ENCODE measurements at regions not wholly inside any gene's neighbourhood (a gene's known extent, or its start where the extent isn't known, plus 50 kb on each side); places are given as distances from the start of the nearest gene placed in this dataset.

- FAIRE-seq (no peak), DNase-seq (ENCODE audit: low read depth, low spot score) (no peak)
- Histone ChIP-seq H3K9me3 (replicated peaks; ENCODE audit: control insufficient read depth, insufficient read depth, low read length) (no peaks in the 10 kb centered on the region), H3K36me3 (ENCODE audit: control insufficient read depth in 2 of 2, extremely low read depth in 1 of 2, insufficient read depth in 2 of 2, low read length in 2 of 2) (no peaks in the 10 kb centered on the region), H4K20me1 (replicated peaks; ENCODE audit: control insufficient read depth, extremely low read depth, insufficient read depth, low read length) (no peaks in the 10 kb centered on the region), H2AFZ (ENCODE audit: low read depth, low read length) (no peak overlapping the region), H3K79me2 (ENCODE audit: control insufficient read depth, insufficient read depth, low read length) (no peaks in the 10 kb centered on the region), H3K27ac (ENCODE audit: insufficient read depth, low read depth, low read length) (no peak overlapping the region), H3K9ac (replicated peaks; ENCODE audit: extremely low read depth, insufficient read depth, low read length) (no peak overlapping the region), H3K4me1 (ENCODE audit: control insufficient read depth, extremely low read depth, insufficient read depth, low read length) (no peaks in the 10 kb centered on the region), H3K9me1 (replicated peaks; ENCODE audit: control insufficient read depth, extremely low read depth, insufficient read depth, low read length) (no peaks in the 10 kb centered on the region), H3K4me2 (ENCODE audit: insufficient read depth, low read length) (no peak overlapping the region), H3K4me3 (replicated peaks in 1 of 3; ENCODE audit: insufficient read depth in 1 of 3, low read depth in 1 of 3, low read length in 3 of 3) (no peak overlapping the region), H3K27me3 (ENCODE audit: control insufficient read depth in 2 of 2, insufficient read depth in 2 of 2, low read length in 2 of 2) (no peaks in the 10 kb centered on the region)
- no peak for TF ChIP-seq JUN (IDR thresholded peaks at IDR 0.05; ENCODE audit: borderline replicate concordance, insufficient read depth, insufficient read length, low read depth)
- no peak for TF ChIP-seq POLR2A (IDR thresholded peaks at IDR 0.05; ENCODE audit: low read depth, low read length)
- TF ChIP-seq FOS (IDR thresholded peaks at IDR 0.05; ENCODE audit: borderline replicate concordance, insufficient read depth, low read length), result no peak
- TF ChIP-seq EZH2 (IDR thresholded peaks at IDR 0.05; ENCODE audit: borderline replicate concordance, low read depth, low read length, severe bottlenecking), result no peak
- TF ChIP-seq GATA2 (IDR thresholded peaks at IDR 0.05; ENCODE audit: insufficient read depth, insufficient read length, low read depth, low read length), result no peak
- TF ChIP-seq CTCF (IDR thresholded peaks at IDR 0.05; ENCODE audit: extremely low read depth in 1 of 2, insufficient read depth in 1 of 2, low read depth in 1 of 2, low read length in 2 of 2), result no peak
- ChIA-PET POLR2A (no interaction called here), CTCF (no interaction called here)
- dilution Hi-C loops (cut with MboI; ENCODE audit: extremely low pct_ligation_motif_present, low sequenced_read_pairs), result no loop called here
- intact Hi-C loops (cut with micrococcal nuclease), result no loop called here
- no TSS peak for BruUV-seq (replicated peaks)
Measured at GRCh38 chr18:38971881-38972280, 1406.3 kb upstream of the CELF4 start.

DNA sequence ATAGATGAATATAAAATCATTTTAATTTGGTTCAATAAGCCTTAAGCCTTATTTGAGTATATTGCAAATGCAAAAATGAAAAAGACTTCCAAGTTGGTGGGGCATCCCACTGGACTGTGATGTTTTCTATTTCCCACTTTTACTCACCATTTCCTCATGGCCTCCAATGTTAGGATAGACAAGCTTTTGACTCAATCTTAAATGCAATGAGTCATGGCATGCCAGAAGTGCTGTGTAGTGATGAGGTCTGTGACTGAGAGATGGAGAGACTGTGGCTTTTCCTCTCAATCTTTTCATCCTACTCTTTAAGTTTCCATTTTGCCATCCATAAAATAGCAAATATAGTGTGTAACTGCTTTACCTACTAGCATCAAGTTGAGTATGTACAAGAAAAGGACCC is 1401.2 kb upstream of the CELF4 start:
- Histone ChIP-seq H3K4me1 (ENCODE audit: control insufficient read depth, extremely low read depth, insufficient read depth, low read length) (no peaks in the 10 kb centered on the region), H3K27me3 (ENCODE audit: control insufficient read depth in 2 of 2, insufficient read depth in 2 of 2, low read length in 2 of 2) (no peaks in the 10 kb centered on the region), H3K4me3 (replicated peaks in 1 of 3; ENCODE audit: insufficient read depth in 1 of 3, low read depth in 1 of 3, low read length in 3 of 3) (no peak overlapping the region), H3K9me3 (replicated peaks; ENCODE audit: control insufficient read depth, insufficient read depth, low read length) (no peaks in the 10 kb centered on the region), H3K79me2 (ENCODE audit: control insufficient read depth, insufficient read depth, low read length) (no peaks in the 10 kb centered on the region), H3K27ac (ENCODE audit: insufficient read depth, low read depth, low read length) (no peak overlapping the region), H3K4me2 (ENCODE audit: insufficient read depth, low read length) (no peak overlapping the region), H3K9me1 (replicated peaks; ENCODE audit: control insufficient read depth, extremely low read depth, insufficient read depth, low read length) (no peaks in the 10 kb centered on the region), H4K20me1 (replicated peaks; ENCODE audit: control insufficient read depth, extremely low read depth, insufficient read depth, low read length) (no peaks in the 10 kb centered on the region), H2AFZ (ENCODE audit: low read depth, low read length) (no peak overlapping the region), H3K9ac (replicated peaks; ENCODE audit: extremely low read depth, insufficient read depth, low read length) (no peak overlapping the region), H3K36me3 (ENCODE audit: control insufficient read depth in 2 of 2, extremely low read depth in 1 of 2, insufficient read depth in 2 of 2, low read length in 2 of 2) (no peaks in the 10 kb centered on the region)
- CTCF ChIA-PET, result no interaction called here
- FAIRE-seq, result no peak
- TF ChIP-seq JUN (IDR thresholded peaks at IDR 0.05; ENCODE audit: borderline replicate concordance, insufficient read depth, insufficient read length, low read depth) (no peak), POLR2A (IDR thresholded peaks at IDR 0.05; ENCODE audit: low read depth, low read length) (no peak), CTCF (IDR thresholded peaks at IDR 0.05; ENCODE audit: extremely low read depth in 1 of 2, insufficient read depth in 1 of 2, low read depth in 1 of 2, low read length in 2 of 2) (no peak), MYC (IDR thresholded peaks at IDR 0.05; ENCODE audit: low read depth, low read length) (no peak)
- TF ChIP-seq, protein P1, sequence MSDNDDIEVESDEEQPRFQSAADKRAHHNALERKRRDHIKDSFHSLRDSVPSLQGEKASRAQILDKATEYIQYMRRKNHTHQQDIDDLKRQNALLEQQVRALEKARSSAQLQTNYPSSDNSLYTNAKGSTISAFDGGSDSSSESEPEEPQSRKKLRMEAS (IDR thresholded peaks at IDR 0.05; ENCODE audit: insufficient read depth, insufficient read length), result no peak
- dilution Hi-C loops (cut with MboI; ENCODE audit: extremely low pct_ligation_motif_present, low sequenced_read_pairs), result no loop called here
- intact Hi-C loops (cut with micrococcal nuclease), result no loop called here
- POLR2A ChIA-PET, result no interaction called here
- DNase-seq (ENCODE audit: low read depth, low spot score), result no peak
- BruUV-seq (replicated peaks), result no TSS peak

Data from endothelial cell of umbilical vein (primary cell).